ENCODE measurements at regions not wholly inside any gene's neighbourhood (a gene's known extent, or its start where the extent isn't known, plus 50 kb on each side); places are given as distances from the start of the nearest gene placed in this dataset.

- Histone ChIP-seq H3K4me1 (no peaks in the 10 kb centered on the region), H3K36me3 (no peaks in the 10 kb centered on the region), H3K27me3 (no peaks in the 10 kb centered on the region), H3K27ac (no peak overlapping the region), H3K4me3 (no peak overlapping the region), H3K9me3 (peaks cover 0 to 7% (median under 1%) of the 10 kb centered on the region in 4 donors)
- no peak for DNase-seq
- intact Hi-C loops (cut with DNase I) = no loop called here
- TF ChIP-seq CTCF (IDR thresholded peaks at IDR 0.05) (no peak), POLR2A (IDR thresholded peaks at IDR 0.05) (no peak), POLR2AphosphoS5 (IDR thresholded peaks at IDR 0.05) (no peak), EP300 (IDR thresholded peaks at IDR 0.05) (no peak)
- 54 to 76% methylated on average over 3 of the region's 3 CpGs for whole genome bisulfite sequencing, 2 donors
Measured at GRCh38 chr13:60869225-60869624, 472.2 kb downstream of the TDRD3 start.

GRCh38 chr13:60862036-60862435, 465.0 kb downstream of the TDRD3 start:
- H3K27me3 ChIP-seq = no peaks in the 10 kb centered on the region
- H3K4me1 ChIP-seq = no peaks in the 10 kb centered on the region
- TF ChIP-seq EP300 (IDR thresholded peaks at IDR 0.05) (no peak), POLR2AphosphoS5 (IDR thresholded peaks at IDR 0.05) (no peak), CTCF (IDR thresholded peaks at IDR 0.05) (no peak), POLR2A (IDR thresholded peaks at IDR 0.05) (no peak)
- no peak overlapping the region for H3K27ac ChIP-seq
- no peak overlapping the region for H3K4me3 ChIP-seq
- whole genome bisulfite sequencing, 2 donors = 79 to 93% methylated on average over 1 of the region's 1 CpG
- DNase-seq = no peak
- intact Hi-C loops (cut with DNase I) = no loop called here
- no peaks in the 10 kb centered on the region for H3K36me3 ChIP-seq
- peaks cover 0 to 7% (median under 1%) of the 10 kb centered on the region in 4 donors for H3K9me3 ChIP-seq

GRCh38 chr13:60857698-60858097, 460.7 kb downstream of the TDRD3 start:
- Histone ChIP-seq H3K9me3 (no peaks in the 10 kb centered on the region), H3K4me3 (no peak overlapping the region), H3K36me3 (no peaks in the 10 kb centered on the region), H3K27me3 (no peaks in the 10 kb centered on the region), H3K4me1 (no peaks in the 10 kb centered on the region), H3K27ac (no peak overlapping the region)
- TF ChIP-seq CTCF (IDR thresholded peaks at IDR 0.05) (no peak), POLR2AphosphoS5 (IDR thresholded peaks at IDR 0.05) (no peak), EP300 (IDR thresholded peaks at IDR 0.05) (no peak)
- WGBS, 2 donors = 78 to 84% methylated on average over 4 of the region's 4 CpGs
- no peak for DNase-seq
- intact Hi-C loops (cut with DNase I) = no loop called here

DNA sequence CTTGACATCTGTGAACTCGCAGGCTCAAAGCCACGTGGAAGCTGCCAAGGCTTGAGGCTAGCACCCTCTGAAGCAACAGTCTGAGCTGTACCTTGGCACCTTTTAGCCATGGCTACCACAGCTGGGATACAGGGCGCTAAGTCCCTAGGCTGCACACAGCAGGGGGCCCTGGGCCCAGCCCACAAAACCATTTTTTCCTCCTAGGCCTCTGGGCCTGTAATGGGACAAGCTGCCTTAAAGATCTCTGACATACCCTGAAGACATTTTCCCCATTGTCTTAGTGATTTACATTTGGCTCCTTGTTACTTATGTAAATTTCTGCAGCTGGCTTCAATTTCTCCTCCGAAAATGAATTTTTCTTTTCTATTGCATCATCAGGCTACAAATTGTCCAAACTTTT, 455.9 kb downstream of the TDRD3 start:
- no peak for DNase-seq
- intact Hi-C loops (cut with DNase I) = no loop called here
- Histone ChIP-seq H3K36me3 (no peaks in the 10 kb centered on the region), H3K27ac (no peak overlapping the region), H3K4me1 (no peaks in the 10 kb centered on the region), H3K4me3 (no peak overlapping the region), H3K27me3 (no peaks in the 10 kb centered on the region), H3K9me3 (peaks cover 0 to 5% (median 0%) of the 10 kb centered on the region in 4 donors)
- TF ChIP-seq EP300 (IDR thresholded peaks at IDR 0.05) (no peak), POLR2A (IDR thresholded peaks at IDR 0.05) (no peak), POLR2AphosphoS5 (IDR thresholded peaks at IDR 0.05) (no peak), CTCF (IDR thresholded peaks at IDR 0.05) (no peak)
- 80 to 83% methylated on average over 4 of the region's 4 CpGs for WGBS, 2 donors

DNA sequence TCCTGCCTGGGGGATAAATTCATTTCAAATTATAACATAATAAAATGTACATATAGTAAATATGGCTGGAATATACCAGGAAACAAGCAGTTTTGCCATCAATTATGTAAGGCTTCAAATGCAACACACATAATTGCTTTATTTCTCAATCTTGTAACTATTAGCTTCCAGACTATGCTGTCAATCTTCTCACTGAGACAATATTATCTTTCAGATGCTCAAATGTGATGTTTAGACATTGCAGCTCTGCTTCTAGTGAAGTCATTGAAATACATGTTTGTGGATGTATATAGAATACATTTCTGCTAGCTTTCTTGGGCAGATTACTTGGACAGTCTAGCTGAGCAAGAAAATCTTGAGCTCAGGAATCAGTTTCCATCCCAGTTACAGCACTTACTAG, 454.4 kb downstream of the TDRD3 start:
- H3K9me3 ChIP-seq = peaks cover 0 to 9% (median 0%) of the 10 kb centered on the region in 4 donors
- no peaks in the 10 kb centered on the region for H3K27me3 ChIP-seq
- H3K36me3 ChIP-seq = no peaks in the 10 kb centered on the region
- H3K27ac ChIP-seq = no peak overlapping the region
- H3K4me3 ChIP-seq = no peak overlapping the region
- TF ChIP-seq POLR2A (IDR thresholded peaks at IDR 0.05) = no peak
- no peak for TF ChIP-seq EP300 (IDR thresholded peaks at IDR 0.05)
- no peak for TF ChIP-seq POLR2AphosphoS5 (IDR thresholded peaks at IDR 0.05)
- intact Hi-C loops (cut with DNase I) = no loop called here
- H3K4me1 ChIP-seq = no peaks in the 10 kb centered on the region
- no peak for DNase-seq
